Limb (tissue), 2 donors: ENCODE measurements at regions not wholly inside any gene's neighbourhood (a gene's known extent, or its start where the extent isn't known, plus 50 kb on each side); places are given as distances from the start of the nearest gene placed in this dataset.

Experiments
- DNase-seq, 2 donors: peaks; one replicate each; pipeline ENCODE4 v3.0.0-alpha.2; 2016; ENCODE audit errors: extremely low spot score in 2 of 2

DNA sequence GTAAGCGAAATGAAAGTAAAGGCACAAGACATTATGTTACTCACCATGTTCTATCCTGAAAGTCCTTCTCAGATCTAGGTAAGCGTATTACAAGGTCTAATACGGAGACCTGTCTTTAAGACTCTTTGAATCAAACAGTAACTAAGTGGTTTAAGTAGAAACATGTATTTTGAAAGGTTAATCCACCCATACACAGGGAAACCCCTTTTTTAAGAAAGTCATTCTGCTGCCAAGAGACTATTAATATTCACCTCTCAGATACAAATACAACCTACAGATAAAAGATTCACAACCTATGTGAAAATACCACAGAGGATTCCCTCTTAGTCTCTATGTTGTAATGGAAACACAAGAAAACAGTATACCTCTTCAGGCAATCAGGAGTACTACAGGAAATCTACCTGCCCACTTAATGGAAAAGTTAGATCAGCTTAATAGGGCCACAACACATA is 63.2 kb upstream of the TNIP3 start:
- DNase-seq: no peak

DNA sequence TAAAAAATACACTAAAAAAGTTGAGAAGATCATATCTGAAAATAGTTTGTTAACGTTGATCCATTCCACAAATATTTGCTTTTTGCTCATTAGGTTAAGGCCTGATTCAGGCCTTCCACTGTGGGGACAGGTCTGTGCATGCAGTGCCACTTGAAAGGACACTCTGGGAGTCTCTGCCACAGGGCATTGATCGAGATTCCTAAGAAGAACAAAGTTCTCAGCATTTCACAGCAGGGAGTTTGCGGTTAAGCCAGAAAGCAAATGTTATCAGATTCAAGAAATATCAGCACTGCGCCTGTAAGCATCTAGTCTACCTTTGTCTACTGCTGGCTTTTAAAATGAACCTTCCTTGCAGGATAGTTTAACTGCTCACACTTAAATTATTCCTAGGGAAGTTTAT is 62.2 kb upstream of the TNIP3 start:
- no peak for DNase-seq

DNA sequence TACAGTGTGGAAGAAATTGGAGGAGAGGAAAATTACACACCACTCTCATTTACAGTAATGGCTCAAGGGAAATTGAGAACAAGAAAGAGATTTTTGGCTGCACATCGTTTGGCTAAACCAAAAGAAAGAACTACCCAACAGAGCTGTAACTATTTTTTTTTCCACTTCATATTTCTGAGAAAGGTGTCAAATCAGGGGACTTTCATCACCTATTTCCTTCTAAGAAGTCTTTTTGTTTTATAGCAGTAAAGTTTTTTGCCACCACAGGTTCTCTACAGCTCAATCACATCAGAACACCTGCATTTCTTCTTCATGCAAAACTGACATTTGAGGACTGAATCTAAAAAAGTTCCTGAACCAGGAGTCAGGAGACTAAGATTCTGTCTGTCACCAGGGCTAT is 57.5 kb upstream of the TNIP3 start:
- no peak for DNase-seq

DNA sequence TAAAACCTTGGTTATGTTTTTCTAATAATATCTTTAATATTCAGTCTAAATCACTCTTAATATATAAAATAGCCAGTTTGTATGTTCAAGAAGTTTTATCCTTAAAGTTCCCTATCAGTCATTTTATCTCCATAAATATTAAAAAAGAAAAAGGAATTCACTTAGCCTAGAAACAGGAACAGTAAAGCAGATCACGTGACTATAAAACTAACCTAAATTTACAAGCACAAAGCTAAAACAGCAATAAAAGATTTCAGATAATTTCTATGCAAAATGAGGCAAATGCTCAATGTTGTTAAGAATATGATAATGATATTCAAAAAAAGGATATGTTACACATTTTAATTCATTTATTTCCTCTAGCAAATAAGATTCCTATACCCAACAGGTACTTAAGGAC is 57.1 kb upstream of the TNIP3 start:
- DNase-seq: no peak

DNA sequence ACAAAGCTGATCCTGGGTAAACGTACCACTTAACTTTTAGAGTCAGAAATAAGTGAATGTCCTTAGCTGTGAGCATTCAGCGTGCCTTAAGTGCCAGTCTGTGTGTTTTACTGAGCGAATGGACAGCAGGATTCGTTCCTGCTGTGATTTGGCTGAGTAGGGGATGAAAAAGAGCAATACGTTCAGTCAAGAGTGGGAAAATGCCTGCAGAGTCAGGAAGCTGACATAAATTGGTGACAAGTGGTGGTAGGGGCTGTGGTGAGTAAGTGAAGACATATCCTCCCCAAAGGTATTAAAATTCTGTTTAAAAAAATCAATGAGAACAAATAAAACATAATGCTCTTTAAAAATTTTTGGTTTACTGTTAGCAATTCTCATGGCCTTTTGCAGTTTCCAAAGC is 56.6 kb upstream of the TNIP3 start:
- no peak for DNase-seq

DNA sequence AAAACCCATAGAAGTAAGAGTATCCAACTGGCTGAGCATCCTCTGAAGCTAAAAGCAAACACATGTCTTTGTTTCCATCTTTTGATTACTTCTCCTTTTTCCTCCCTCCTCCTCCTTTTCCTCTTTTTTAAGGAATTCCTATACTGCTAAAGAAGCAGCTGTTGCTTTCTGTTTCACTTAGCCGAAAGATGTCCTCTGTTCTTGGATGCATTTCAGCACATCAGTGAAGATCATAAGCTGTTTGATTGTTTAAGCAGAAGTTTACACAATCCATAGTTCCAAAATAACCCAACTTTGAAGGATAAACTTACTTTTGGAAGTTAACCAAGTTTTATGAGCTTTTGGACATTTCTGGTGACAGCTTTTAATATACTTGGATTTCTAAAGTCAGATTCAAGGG is 55.1 kb upstream of the TNIP3 start:
- peak in 1 of 2 donors; percentile 78 for DNase-seq

DNA sequence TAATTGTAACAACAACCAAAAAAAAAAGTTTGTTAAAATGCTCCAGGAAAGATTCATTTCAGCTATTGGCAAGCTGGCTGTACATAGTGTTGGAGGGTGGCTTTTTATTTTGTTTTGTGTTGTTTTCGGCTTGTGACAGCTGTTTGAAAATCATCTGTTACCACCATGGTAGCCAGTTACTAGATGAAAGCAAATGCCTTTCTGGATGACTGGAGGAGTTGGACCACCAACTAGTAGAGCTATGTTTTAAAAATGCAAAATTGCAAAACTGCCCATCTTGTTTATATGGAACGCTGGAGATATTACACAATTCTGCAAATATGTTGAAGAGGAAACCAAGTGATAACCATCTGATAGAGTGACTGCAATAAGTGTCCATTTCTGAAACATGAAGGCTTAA is 53.2 kb upstream of the TNIP3 start:
- no peak for DNase-seq

DNA sequence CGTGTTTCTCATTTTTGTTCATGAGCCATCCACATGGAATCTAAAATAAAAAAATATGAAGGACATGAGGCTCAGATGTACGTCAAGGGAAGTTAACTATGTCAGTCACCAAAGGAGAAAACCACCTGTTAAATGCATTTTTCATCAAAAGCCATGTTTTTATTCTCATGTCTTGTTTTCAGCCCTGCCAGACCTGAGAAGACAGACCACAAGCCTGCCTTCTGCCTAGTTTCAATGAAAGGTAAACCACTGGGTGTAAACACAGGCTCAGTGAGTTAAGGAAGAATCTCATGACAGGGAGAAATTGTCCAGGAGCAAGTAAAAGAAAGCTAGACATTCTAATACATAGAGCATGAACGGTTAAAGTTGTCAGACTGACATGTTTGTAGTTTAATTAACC is 52.3 kb upstream of the TNIP3 start:
- no peak for DNase-seq

DNA sequence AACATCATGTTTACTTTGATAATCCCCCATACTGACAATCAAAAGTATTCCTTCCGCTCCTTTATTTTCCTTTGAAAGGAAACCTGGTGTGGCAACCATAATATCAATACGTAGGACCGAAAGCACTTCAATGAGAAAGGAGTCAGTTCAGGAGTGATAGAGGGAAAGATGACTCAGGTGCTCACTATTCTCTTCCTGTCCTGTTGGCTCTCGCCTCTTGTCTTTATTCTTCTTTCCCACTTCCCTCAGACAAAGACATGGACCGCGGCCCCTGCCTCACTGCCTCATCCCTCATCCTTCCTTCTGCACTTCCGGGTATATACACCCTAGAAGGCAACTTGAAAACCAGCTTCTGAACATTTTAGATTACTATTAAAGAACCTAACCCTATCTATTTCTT is 49.8 kb upstream of the TNIP3 start:
- DNase-seq: no peak
